ENCODE measurements at regions not wholly inside any gene's neighbourhood (a gene's known extent, or its start where the extent isn't known, plus 50 kb on each side); places are given as distances from the start of the nearest gene placed in this dataset.
"Not testable (repeated sequence)": the region's sequence is repeated elsewhere in the genome, so short reads cannot be mapped to it uniquely, and the experiment has no call there.

- Histone ChIP-seq H3K27ac (no peak overlapping the region), H3K9me3 (peaks cover 0 to 4% of the 10 kb centered on the region in 2 donors), H3K27me3 (no peaks in the 10 kb centered on the region), H3K36me3 (no peaks in the 10 kb centered on the region), H3K4me1 (no peaks in the 10 kb centered on the region), H3K4me3 (no peak overlapping the region)
- TF ChIP-seq POLR2A (IDR thresholded peaks at IDR 0.05) (no peak), POLR2AphosphoS5 (IDR thresholded peaks at IDR 0.05) (no peak)
- TF ChIP-seq, protein P1, sequence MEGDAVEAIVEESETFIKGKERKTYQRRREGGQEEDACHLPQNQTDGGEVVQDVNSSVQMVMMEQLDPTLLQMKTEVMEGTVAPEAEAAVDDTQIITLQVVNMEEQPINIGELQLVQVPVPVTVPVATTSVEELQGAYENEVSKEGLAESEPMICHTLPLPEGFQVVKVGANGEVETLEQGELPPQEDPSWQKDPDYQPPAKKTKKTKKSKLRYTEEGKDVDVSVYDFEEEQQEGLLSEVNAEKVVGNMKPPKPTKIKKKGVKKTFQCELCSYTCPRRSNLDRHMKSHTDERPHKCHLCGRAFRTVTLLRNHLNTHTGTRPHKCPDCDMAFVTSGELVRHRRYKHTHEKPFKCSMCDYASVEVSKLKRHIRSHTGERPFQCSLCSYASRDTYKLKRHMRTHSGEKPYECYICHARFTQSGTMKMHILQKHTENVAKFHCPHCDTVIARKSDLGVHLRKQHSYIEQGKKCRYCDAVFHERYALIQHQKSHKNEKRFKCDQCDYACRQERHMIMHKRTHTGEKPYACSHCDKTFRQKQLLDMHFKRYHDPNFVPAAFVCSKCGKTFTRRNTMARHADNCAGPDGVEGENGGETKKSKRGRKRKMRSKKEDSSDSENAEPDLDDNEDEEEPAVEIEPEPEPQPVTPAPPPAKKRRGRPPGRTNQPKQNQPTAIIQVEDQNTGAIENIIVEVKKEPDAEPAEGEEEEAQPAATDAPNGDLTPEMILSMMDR (IDR thresholded peaks at IDR 0.05), result no peak
- intact Hi-C loops (cut with DNase I; ENCODE audit: low total_unique reads), result no loop called here
- DNase-seq (ENCODE audit: low spot score in 2 of 2), result no peak
Observed at GRCh38 chr12:27162229-27162537, 79.8 kb upstream of the C12orf71 start.

DNA sequence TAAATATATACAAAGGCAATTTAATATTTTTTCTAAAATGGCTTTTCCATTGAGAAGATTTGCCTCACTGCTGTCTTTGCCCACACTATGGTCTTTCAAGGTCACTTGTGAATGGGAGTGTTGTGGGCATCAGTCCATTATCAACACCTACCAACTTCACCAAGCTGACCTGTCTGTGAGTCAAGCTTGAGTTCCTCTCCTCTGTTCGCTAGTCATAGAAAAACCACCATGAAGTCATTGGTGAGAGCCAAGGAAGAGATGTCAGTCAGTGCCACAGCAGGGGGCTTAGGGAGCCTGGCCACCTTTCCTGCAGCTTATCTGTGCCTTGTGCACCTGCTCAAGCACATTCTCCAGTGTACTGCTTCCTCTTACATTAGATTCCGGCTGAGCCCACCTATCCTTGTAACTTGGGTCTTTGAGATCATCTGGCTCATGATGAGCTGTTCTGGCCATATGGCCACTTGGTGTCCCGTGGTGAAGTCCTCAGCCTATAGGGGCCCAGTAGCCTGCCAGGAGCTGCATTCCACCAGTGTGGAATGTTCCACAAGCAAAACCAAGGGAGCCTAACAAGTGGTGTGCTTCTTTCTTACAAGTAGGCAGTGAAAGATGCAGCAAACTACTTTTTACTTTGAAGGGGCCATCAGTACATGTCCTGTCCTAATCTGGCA lies 80.8 kb upstream of the C12orf71 start:
- Histone ChIP-seq H3K27ac (no peak overlapping the region), H3K9me3 (peaks cover 0 to 4% of the 10 kb centered on the region in 2 donors), H3K4me1 (no peaks in the 10 kb centered on the region), H3K36me3 (no peaks in the 10 kb centered on the region), H3K4me3 (no peak overlapping the region), H3K27me3 (no peaks in the 10 kb centered on the region)
- no peak for DNase-seq (ENCODE audit: low spot score in 2 of 2)
- no peak for TF ChIP-seq POLR2AphosphoS5 (IDR thresholded peaks at IDR 0.05)
- TF ChIP-seq POLR2A (IDR thresholded peaks at IDR 0.05), result no peak
- TF ChIP-seq, protein P1 (IDR thresholded peaks at IDR 0.05), result no peak
- intact Hi-C loops (cut with DNase I; ENCODE audit: low total_unique reads), result no loop called here

DNA sequence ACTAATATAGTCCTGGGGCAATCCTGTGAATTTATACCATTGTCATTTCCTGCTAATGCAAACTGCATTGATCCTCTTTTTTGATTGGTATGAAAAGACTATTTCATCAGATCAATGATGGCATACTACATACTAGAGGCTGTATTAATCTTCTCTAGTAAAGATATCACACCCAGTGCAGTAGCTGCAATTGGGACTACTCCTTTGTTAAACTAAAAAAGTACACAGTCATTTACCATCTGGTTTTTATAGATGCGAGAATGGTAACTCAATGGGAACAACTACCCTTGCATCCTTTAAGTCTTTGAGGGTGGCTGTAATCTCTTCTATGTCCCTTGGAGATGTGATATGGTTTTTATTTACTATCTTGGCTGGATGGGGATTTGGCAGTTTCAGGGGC lies 80.2 kb upstream of the STK38L start:
- TF ChIP-seq POLR2A (IDR thresholded peaks at IDR 0.05) (no peak), POLR2AphosphoS5 (IDR thresholded peaks at IDR 0.05) (no peak)
- TF ChIP-seq, protein P1 (IDR thresholded peaks at IDR 0.05), result no peak
- no peaks in the 10 kb centered on the region for H3K27me3 ChIP-seq
- H3K4me1 ChIP-seq, result no peaks in the 10 kb centered on the region
- H3K36me3 ChIP-seq, result no peaks in the 10 kb centered on the region
- intact Hi-C loops (cut with DNase I; ENCODE audit: low total_unique reads), result no loop called here
- H3K27ac ChIP-seq, result no peak overlapping the region
- H3K4me3 ChIP-seq, result no peak overlapping the region
- peaks cover 0 to 4% of the 10 kb centered on the region in 2 donors for H3K9me3 ChIP-seq
- no peak for DNase-seq (ENCODE audit: low spot score in 2 of 2)

GRCh38 chr12:27164330-27165040 lies 79.6 kb upstream of the STK38L start:
- no peak for DNase-seq (ENCODE audit: low spot score in 2 of 2)
- intact Hi-C loops (cut with DNase I; ENCODE audit: low total_unique reads), result no loop called here
- no peak overlapping the region for H3K4me3 ChIP-seq
- TF ChIP-seq, protein P1 (IDR thresholded peaks at IDR 0.05), result no peak
- TF ChIP-seq POLR2AphosphoS5 (IDR thresholded peaks at IDR 0.05) (no peak), POLR2A (IDR thresholded peaks at IDR 0.05) (no peak)
- no peaks in the 10 kb centered on the region for H3K27me3 ChIP-seq
- peaks cover 0 to 4% of the 10 kb centered on the region in 2 donors for H3K9me3 ChIP-seq
- H3K4me1 ChIP-seq, result no peaks in the 10 kb centered on the region
- no peak overlapping the region for H3K27ac ChIP-seq
- H3K36me3 ChIP-seq, result no peaks in the 10 kb centered on the region

DNA sequence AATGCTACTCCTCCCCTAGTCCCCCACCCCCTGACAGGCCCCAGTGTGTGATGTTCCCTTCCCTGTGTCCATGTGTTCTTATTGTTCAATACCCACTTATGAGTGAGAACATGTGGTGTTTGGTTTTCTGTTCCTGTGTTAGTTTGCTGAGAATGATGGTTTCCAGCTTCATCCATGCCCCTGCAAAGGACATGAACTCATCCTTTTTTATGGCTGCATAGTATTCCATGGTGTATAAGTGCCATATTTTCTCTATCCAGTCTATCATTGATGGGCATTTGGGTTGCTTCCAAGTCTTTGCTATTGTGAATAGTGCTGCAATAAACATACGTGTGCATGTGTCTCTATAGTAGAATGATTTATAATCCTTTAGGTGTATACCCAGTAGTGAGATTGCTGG lies 78.1 kb upstream of the STK38L start:
- H3K4me3 ChIP-seq; H3K36me3 ChIP-seq; H3K4me1 ChIP-seq; H3K27me3 ChIP-seq; H3K27ac ChIP-seq; DNase-seq (ENCODE audit: low spot score in 2 of 2); H3K9me3 ChIP-seq; intact Hi-C loops (cut with DNase I; ENCODE audit: low total_unique reads): not testable (repeated sequence)

- H3K27me3 ChIP-seq; H3K9me3 ChIP-seq; DNase-seq (ENCODE audit: low spot score in 2 of 2); H3K4me1 ChIP-seq; H3K36me3 ChIP-seq; H3K27ac ChIP-seq; H3K4me3 ChIP-seq; intact Hi-C loops (cut with DNase I; ENCODE audit: low total_unique reads): not testable (repeated sequence)
Observed at GRCh38 chr12:27171494-27171893, 72.6 kb upstream of the STK38L start.
